Sigmoid colon (tissue), 6 donors: ENCODE measurements at regions not wholly inside any gene's neighbourhood (a gene's known extent, or its start where the extent isn't known, plus 50 kb on each side); places are given as distances from the start of the nearest gene placed in this dataset.

Source experiments
- DNase-seq: peaks from one replicate; pipeline ENCODE4 v3.0.0-alpha.2; 2019
- H3K27ac ChIP-seq, 4 donors: fragments of 200-600 bp; sonication (generic); one replicate each; pipeline ENCODE4 v1.5.1; 2016 to 2019; ENCODE audit warnings: mild to moderate bottlenecking in 1 of 4
- H3K27me3 ChIP-seq, 3 donors: fragments of 200-600 bp; sonication (generic); one replicate each; pipeline ENCODE4 v1.5.1; 2019; ENCODE audit warnings: mild to moderate bottlenecking in 1 of 3
- H3K36me3 ChIP-seq, 4 donors: fragments of 200-600 bp; sonication (generic); one replicate each; pipeline ENCODE4 v1.5.1; 2016 to 2019
- H3K4me1 ChIP-seq, 4 donors: fragments of 200-600 bp; sonication (generic); one replicate each; pipeline ENCODE4 v1.5.1; 2017 to 2019
- H3K4me3 ChIP-seq, 4 donors: fragments of 200-600 bp; sonication (generic); one replicate each; pipeline ENCODE4 v1.5.1; 2017 to 2019; ENCODE audit warnings: mild to moderate bottlenecking in 2 of 4, moderate library complexity in 1 of 4
- H3K9me3 ChIP-seq, 4 donors: fragments of 200-600 bp in 3 of 4; sonication (generic) in 3 of 4; one replicate each; pipeline versions ENCODE4 v1.5.1 to v1.6.1; 2013 to 2019
- CTCF ChIP-seq, 4 experiments: fragments of 450-650 bp in 3 of 4; fragments of 200-600 bp in 1 of 4; IDR thresholded peaks; one replicate each; pipeline ENCODE4 v1.5.1; 2016 to 2019; ENCODE audit warnings: antibody characterized with exemption in 4 of 4, mild to moderate bottlenecking in 3 of 4, moderate library complexity in 2 of 4
- EP300 ChIP-seq, 4 donors: sonication (generic); formaldehyde crosslinking; IDR thresholded peaks; one replicate each; pipeline ENCODE4 v1.6.1; 2017; ENCODE audit warnings: antibody characterized with exemption in 4 of 4
- POLR2A ChIP-seq, 2 donors: fragments of 450-650 bp; IDR thresholded peaks; one replicate each; pipeline ENCODE4 v1.6.1; 2016; ENCODE audit warnings: antibody characterized with exemption in 2 of 2, mild to moderate bottlenecking in 2 of 2, moderate library complexity in 2 of 2
- POLR2AphosphoS5 ChIP-seq, 4 donors: sonication (generic); formaldehyde crosslinking; IDR thresholded peaks; one replicate each; pipeline ENCODE4 v1.6.1; 2017; ENCODE audit warnings: antibody characterized with exemption in 4 of 4
- WGBS, 2 donors: extraction: QIAGEN DNeasy Blood & Tissue Kit; methylation state at CpG; one replicate each; pipeline ENCODE4 v1.1.7; 2013; 5-methylcytosine and 5-hydroxymethylcytosine counted together
- intact Hi-C: fragments of 100-400 bp; cut with DNase I; formaldehyde crosslinking; loops from one replicate; pipeline ENCODE4 v1.15.1; 2023
- donor health status: healthy with polysubstance abuse.
- donor health status: healthy.

- intact Hi-C loops = no loop called here
- H3K9me3 ChIP-seq = no peaks in the 10 kb centered on the region
- WGBS, 2 donors = 88 to 91% methylated on average over 4 of the region's 4 CpGs
Observed at GRCh38 chr2:65737452-65738011, 305.1 kb upstream of the SPRED2 start.

GRCh38 chr2:65731476-65731875 lies 299.1 kb upstream of the SPRED2 start:
- intact Hi-C loops = no loop called here
- 81 to 82% methylated on average over 12 of the region's 12 CpGs for WGBS, 2 donors
- TF ChIP-seq CTCF (IDR thresholded peaks at IDR 0.05) (no peak), POLR2AphosphoS5 (IDR thresholded peaks at IDR 0.05) (no peak), EP300 (IDR thresholded peaks at IDR 0.05) (no peak), POLR2A (IDR thresholded peaks at IDR 0.05) (no peak)

More at GRCh38 chr2:65737452-65738011, 305.1 kb upstream of the SPRED2 start:
- no peak for DNase-seq
- Histone ChIP-seq H3K36me3 (no peaks in the 10 kb centered on the region), H3K27ac (no peak overlapping the region), H3K4me1 (no peaks in the 10 kb centered on the region), H3K27me3 (no peaks in the 10 kb centered on the region), H3K4me3 (no peak overlapping the region)
- TF ChIP-seq CTCF (IDR thresholded peaks at IDR 0.05) (no peak), POLR2AphosphoS5 (IDR thresholded peaks at IDR 0.05) (no peak), EP300 (IDR thresholded peaks at IDR 0.05) (no peak), POLR2A (IDR thresholded peaks at IDR 0.05) (no peak)

GRCh38 chr2:65730186-65730585 lies 297.8 kb upstream of the SPRED2 start:
- no peak for DNase-seq
- WGBS, 2 donors = 46 to 79% methylated on average over 3 of the region's 3 CpGs
- no peak for TF ChIP-seq POLR2A (IDR thresholded peaks at IDR 0.05)
- TF ChIP-seq CTCF (IDR thresholded peaks at IDR 0.05) = no peak
- no peak for TF ChIP-seq POLR2AphosphoS5 (IDR thresholded peaks at IDR 0.05)
- TF ChIP-seq EP300 (IDR thresholded peaks at IDR 0.05) = no peak
- Histone ChIP-seq H3K9me3 (no peaks in the 10 kb centered on the region), H3K4me1 (no peaks in the 10 kb centered on the region), H3K4me3 (no peak overlapping the region), H3K36me3 (no peaks in the 10 kb centered on the region), H3K27me3 (no peaks in the 10 kb centered on the region), H3K27ac (no peak overlapping the region)
- intact Hi-C loops = no loop called here

More at GRCh38 chr2:65731476-65731875, 299.1 kb upstream of the SPRED2 start:
- no peak overlapping the region for H3K27ac ChIP-seq
- H3K4me1 ChIP-seq = no peaks in the 10 kb centered on the region
- H3K4me3 ChIP-seq = no peak overlapping the region
- H3K36me3 ChIP-seq = no peaks in the 10 kb centered on the region
- no peak for DNase-seq
- H3K27me3 ChIP-seq = no peaks in the 10 kb centered on the region
- no peaks in the 10 kb centered on the region for H3K9me3 ChIP-seq

- DNase-seq = no peak
- 59 to 74% methylated on average over 5 of the region's 5 CpGs for WGBS, 2 donors
- Histone ChIP-seq H3K27me3 (no peaks in the 10 kb centered on the region), H3K36me3 (no peaks in the 10 kb centered on the region), H3K4me1 (no peaks in the 10 kb centered on the region), H3K9me3 (no peaks in the 10 kb centered on the region), H3K27ac (no peak overlapping the region), H3K4me3 (no peak overlapping the region)
- TF ChIP-seq POLR2A (IDR thresholded peaks at IDR 0.05) (no peak), EP300 (IDR thresholded peaks at IDR 0.05) (no peak), CTCF (IDR thresholded peaks at IDR 0.05) (no peak), POLR2AphosphoS5 (IDR thresholded peaks at IDR 0.05) (no peak)
- intact Hi-C loops = loop anchor here (10.0 kb wide), 1 partner anchor 1746 kb away; no protein-coding TSS in a partner anchor
Observed at GRCh38 chr2:65729246-65729645, 296.8 kb upstream of the SPRED2 start.
